ENCODE measurements at regions not wholly inside any gene's neighbourhood (a gene's known extent, or its start where the extent isn't known, plus 50 kb on each side); places are given as distances from the start of the nearest gene placed in this dataset.

DNA sequence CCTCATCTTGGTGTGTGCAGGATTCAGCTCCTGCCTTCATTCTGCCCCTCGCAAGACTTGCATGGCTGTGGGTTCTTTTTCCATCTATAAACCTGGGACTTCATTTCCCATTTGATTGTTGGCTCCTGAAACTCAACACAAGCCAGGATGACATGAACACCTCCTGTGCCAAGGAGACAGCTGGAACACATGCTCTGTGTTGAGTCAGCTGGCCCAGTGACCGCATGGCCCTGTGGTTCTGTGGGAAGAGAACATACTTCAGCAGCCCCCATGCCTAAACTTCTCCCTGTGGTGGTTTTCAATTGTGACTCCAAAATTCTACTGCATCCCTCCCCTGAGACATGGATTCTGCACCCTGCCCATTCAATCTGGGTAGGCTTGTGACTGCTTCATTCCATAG, 57.9 kb upstream of the FOXF1 start:
- ChIA-PET POLR2A (no interaction called here), CTCF (no interaction called here)
- TF ChIP-seq NFRKB (IDR thresholded peaks at IDR 0.05), result no peak
- no peak for DNase-seq (ENCODE audit: extremely low spot score)

DNA sequence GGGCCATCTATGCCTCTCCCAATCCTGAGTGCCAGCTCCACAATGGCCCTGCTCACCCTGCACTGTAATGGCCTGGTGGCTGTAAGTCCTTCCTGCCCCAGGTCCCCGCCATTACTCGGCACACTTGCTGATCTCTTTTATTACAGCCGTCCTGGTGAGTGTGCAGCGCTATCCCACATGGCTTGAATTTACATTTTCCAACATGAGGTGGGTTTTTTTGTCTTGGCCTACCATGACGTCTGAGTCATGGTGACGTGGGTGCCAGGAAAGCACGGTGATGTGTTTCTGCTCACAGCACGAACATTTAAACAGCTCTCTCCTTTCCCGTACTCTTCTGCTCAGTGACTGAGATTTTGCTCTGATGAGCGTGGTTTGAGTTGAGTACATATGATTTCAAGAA, 55.2 kb upstream of the FOXF1 start:
- ChIA-PET POLR2A (interaction anchor here (0.9 kb wide), 1 partner anchor 12 kb away, joined by 3 read pairs; no protein-coding TSS in a partner anchor), CTCF (interaction anchor here (1.0 kb wide), 1 partner anchor 44 kb away, joined by 3 read pairs; no protein-coding TSS in a partner anchor)
- DNase-seq (ENCODE audit: extremely low spot score), result no peak
- TF ChIP-seq SP1 (IDR thresholded peaks at IDR 0.05) (no peak), TARDBP (IDR thresholded peaks at IDR 0.05) (no peak), HDGF (IDR thresholded peaks at IDR 0.05; ENCODE audit: borderline replicate concordance) (no peak), CTBP1 (IDR thresholded peaks at IDR 0.05; ENCODE audit: borderline replicate concordance) (no peak), BHLHE40 (IDR thresholded peaks at IDR 0.05; ENCODE audit: borderline replicate concordance) (no peak)

DNA sequence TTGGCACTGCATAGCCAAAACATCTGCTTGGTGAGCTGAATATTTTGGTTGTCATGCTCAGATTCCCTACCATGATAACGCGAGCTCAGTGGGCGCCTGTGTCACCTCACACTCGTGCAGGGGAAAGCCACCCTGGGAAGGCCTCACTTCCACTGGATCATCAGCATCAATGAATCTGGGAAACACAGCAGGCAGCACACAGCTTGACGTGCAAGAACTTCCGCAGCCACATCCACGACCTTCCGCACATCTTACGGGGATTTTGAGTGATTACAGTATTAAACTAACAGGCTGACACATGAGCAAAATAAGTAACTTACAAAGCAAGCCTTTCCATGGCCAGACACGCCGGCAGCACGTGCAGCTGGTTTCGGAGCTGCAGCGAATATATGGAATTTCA, 54.7 kb upstream of the FOXF1 start:
- peak; percentile 44; the same call in 1 of the 2 replicates for TF ChIP-seq L3MBTL2 (conservative IDR thresholded peaks at IDR 0.05)
- no peak for TF ChIP-seq ARNT (IDR thresholded peaks at IDR 0.05)
- no peak for TF ChIP-seq CTBP1 (IDR thresholded peaks at IDR 0.05; ENCODE audit: borderline replicate concordance)
- TF ChIP-seq FOXA1 (IDR thresholded peaks at IDR 0.05), result no peak
- no peak for TF ChIP-seq HDGF (IDR thresholded peaks at IDR 0.05; ENCODE audit: borderline replicate concordance)
- POLR2A ChIA-PET, result interaction anchor here (0.9 kb wide), 1 partner anchor 12 kb away, joined by 3 read pairs; no protein-coding TSS in a partner anchor
- CTCF ChIA-PET, result interaction anchor here (1.0 kb wide), 1 partner anchor 43 kb away, joined by 3 read pairs; no protein-coding TSS in a partner anchor
- no peak for DNase-seq (ENCODE audit: extremely low spot score)

DNA sequence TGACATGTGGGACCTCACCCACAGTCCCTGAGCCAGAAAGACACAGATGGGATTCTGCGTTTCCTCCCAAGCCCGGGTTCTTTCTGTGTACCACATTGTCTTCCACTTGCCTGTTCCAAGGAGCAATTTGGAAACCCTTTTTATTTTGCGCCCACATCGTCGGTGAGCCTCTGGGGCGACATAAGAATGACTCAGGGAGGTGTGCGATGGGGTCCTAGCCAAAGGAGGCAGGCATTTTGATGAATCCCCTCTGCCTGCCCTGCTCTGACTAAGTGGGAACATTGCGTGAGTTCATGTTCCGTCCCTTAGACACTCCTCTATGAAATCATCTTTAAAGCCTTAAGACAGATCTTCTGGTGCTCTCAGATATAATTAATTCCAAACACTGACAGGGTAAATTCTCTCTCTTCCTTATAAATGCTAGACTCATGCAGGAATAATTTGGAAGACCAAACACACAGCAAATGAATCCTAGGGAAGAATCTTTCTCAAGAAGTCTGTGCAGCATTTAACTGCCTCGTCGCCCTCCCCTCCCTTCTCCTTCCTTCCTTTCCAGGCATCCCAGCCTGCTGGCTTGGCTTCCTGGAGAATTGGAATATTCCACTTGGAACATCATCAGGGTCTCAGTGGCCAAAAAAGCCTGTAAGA, 52.7 kb upstream of the FOXF1 start:
- TF ChIP-seq ELF4 (IDR thresholded peaks at IDR 0.05), result no peak
- DNase-seq (ENCODE audit: extremely low spot score), result no peak
- POLR2A ChIA-PET, result no interaction called here

DNA sequence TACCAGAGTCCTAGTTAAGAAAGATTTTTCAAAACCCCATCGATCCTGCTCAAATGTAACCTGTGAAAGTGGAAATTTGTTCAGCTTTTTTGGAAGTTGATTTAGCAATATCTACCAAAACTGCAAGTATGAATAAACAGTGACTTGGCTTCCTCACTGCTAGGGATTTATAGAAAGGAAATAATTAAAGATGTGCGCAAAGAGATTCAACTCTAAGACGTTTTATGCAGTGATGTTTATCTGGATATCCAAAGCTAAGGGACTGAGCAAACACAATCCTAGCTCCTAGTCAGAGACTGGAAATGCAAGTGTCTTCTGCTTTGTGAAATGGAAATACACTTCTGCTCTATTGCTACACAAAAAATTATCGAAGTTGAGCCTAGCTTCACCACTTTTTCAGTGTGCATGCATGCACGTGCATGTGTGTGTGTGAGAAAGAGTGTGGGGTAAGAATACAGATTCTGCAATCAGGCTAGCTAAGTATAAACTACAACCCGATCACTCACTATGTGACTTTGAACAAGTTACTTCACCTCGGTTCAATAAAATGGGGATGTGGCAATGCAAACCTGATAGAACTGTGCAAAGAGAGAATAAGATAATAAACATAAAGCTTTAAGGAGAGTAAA, 52.1 kb upstream of the FOXF1 start:
- DNase-seq (ENCODE audit: extremely low spot score), result no peak
- no peak for TF ChIP-seq NFRKB (IDR thresholded peaks at IDR 0.05)
- no peak for TF ChIP-seq SP1 (IDR thresholded peaks at IDR 0.05)
- no peak for TF ChIP-seq HDGF (IDR thresholded peaks at IDR 0.05; ENCODE audit: borderline replicate concordance)
- TF ChIP-seq SUZ12 (IDR thresholded peaks at IDR 0.05), result no peak
- no peak for TF ChIP-seq ARNT (IDR thresholded peaks at IDR 0.05)
- no peak for TF ChIP-seq FOXM1 (IDR thresholded peaks at IDR 0.05; ENCODE audit: borderline replicate concordance)
- TF ChIP-seq L3MBTL2 (conservative IDR thresholded peaks at IDR 0.05), result no peak
- TF ChIP-seq LEF1 (IDR thresholded peaks at IDR 0.05; ENCODE audit: borderline replicate concordance), result no peak
- no peak for TF ChIP-seq ELF4 (IDR thresholded peaks at IDR 0.05)
- TF ChIP-seq BHLHE40 (IDR thresholded peaks at IDR 0.05; ENCODE audit: borderline replicate concordance), result no peak
- ChIA-PET CTCF (no interaction called here), POLR2A (no interaction called here)

More for the DNA sequence above, 52.7 kb upstream of the FOXF1 start:
- CTCF ChIA-PET, result no interaction called here

DNA sequence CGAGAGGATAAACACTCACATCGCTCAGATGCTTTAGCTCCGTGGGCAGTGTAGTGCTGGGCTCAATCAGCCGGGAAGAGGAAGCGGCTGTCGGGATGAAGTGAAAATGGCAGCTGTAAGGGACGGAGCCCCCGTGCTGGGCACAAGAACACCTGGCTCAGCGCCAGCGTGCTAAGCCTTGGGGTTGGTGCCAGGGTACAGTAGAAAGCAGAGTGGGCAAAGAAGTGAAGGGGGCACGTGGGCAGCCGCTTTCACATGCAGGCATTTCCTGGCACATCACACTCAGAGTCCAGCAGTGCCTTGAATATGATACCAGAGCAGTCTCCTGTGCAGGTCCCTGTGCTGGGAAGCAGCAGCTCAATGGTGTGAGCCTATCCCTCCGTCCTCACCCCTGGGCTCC, 51.1 kb upstream of the FOXF1 start:
- no peak for DNase-seq (ENCODE audit: extremely low spot score)
- ChIA-PET CTCF (no interaction called here), POLR2A (no interaction called here)
- TF ChIP-seq FOXA1 (IDR thresholded peaks at IDR 0.05), result no peak
- no peak for TF ChIP-seq FOXM1 (IDR thresholded peaks at IDR 0.05; ENCODE audit: borderline replicate concordance)
- no peak for TF ChIP-seq L3MBTL2 (conservative IDR thresholded peaks at IDR 0.05)
- TF ChIP-seq ARNT (IDR thresholded peaks at IDR 0.05), result no peak
- no peak for TF ChIP-seq FOXK2 (IDR thresholded peaks at IDR 0.05)
- no peak for TF ChIP-seq CTBP1 (IDR thresholded peaks at IDR 0.05; ENCODE audit: borderline replicate concordance)
- no peak for TF ChIP-seq NFRKB (IDR thresholded peaks at IDR 0.05)
- TF ChIP-seq ZNF384 (IDR thresholded peaks at IDR 0.05), result no peak
- TF ChIP-seq SUZ12 (IDR thresholded peaks at IDR 0.05), result no peak
- TF ChIP-seq HDGF (IDR thresholded peaks at IDR 0.05; ENCODE audit: borderline replicate concordance), result no peak
- TF ChIP-seq TARDBP (IDR thresholded peaks at IDR 0.05), result no peak
- TF ChIP-seq SP1 (IDR thresholded peaks at IDR 0.05), result no peak
- no peak for TF ChIP-seq BHLHE40 (IDR thresholded peaks at IDR 0.05; ENCODE audit: borderline replicate concordance)
- TF ChIP-seq LEF1 (IDR thresholded peaks at IDR 0.05; ENCODE audit: borderline replicate concordance), result no peak
- no peak for TF ChIP-seq ELF4 (IDR thresholded peaks at IDR 0.05)
- TF ChIP-seq, protein P1, sequence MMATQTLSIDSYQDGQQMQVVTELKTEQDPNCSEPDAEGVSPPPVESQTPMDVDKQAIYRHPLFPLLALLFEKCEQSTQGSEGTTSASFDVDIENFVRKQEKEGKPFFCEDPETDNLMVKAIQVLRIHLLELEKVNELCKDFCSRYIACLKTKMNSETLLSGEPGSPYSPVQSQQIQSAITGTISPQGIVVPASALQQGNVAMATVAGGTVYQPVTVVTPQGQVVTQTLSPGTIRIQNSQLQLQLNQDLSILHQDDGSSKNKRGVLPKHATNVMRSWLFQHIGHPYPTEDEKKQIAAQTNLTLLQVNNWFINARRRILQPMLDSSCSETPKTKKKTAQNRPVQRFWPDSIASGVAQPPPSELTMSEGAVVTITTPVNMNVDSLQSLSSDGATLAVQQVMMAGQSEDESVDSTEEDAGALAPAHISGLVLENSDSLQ (IDR thresholded peaks at IDR 0.05), result no peak
